ENCODE measurements at regions not wholly inside any gene's neighbourhood (a gene's known extent, or its start where the extent isn't known, plus 50 kb on each side); places are given as distances from the start of the nearest gene placed in this dataset.

- DNase-seq (ENCODE audit: low read depth) = no peak
These were observed 2012.5 kb upstream of the LRRTM1 start for GRCh38 chr2:82317012-82317411.

- DNase-seq (ENCODE audit: low read depth) = no peak
These were observed 2012.0 kb upstream of the LRRTM1 start for GRCh38 chr2:82316586-82316985.

GRCh38 chr2:82314836-82315472 is 2010.4 kb upstream of the LRRTM1 start:
- no peak for DNase-seq (ENCODE audit: low read depth)

- DNase-seq (ENCODE audit: low read depth) = no peak
These were observed 2003.0 kb upstream of the LRRTM1 start for GRCh38 chr2:82307511-82307910.

- DNase-seq (ENCODE audit: low read depth) = no peak
These were observed 1997.0 kb upstream of the LRRTM1 start for GRCh38 chr2:82301506-82301905.

GRCh38 chr2:82289446-82289845 is 1984.9 kb upstream of the LRRTM1 start:
- DNase-seq (ENCODE audit: low read depth) = no peak

- DNase-seq (ENCODE audit: low read depth) = no peak
These were observed 1978.5 kb upstream of the LRRTM1 start for GRCh38 chr2:82283075-82283474.

GRCh38 chr2:82282111-82282882 is 1977.7 kb upstream of the LRRTM1 start:
- no peak for DNase-seq (ENCODE audit: low read depth)

GRCh38 chr2:82279367-82279766 is 1974.8 kb upstream of the LRRTM1 start:
- DNase-seq (ENCODE audit: low read depth) = no peak

- no peak for DNase-seq (ENCODE audit: low read depth)
These were observed 1973.9 kb upstream of the LRRTM1 start for GRCh38 chr2:82278416-82278815.

- no peak for DNase-seq (ENCODE audit: low read depth)
These were observed 1971.0 kb upstream of the LRRTM1 start for GRCh38 chr2:82275599-82275998.

GRCh38 chr2:82268446-82268845 is 1963.9 kb upstream of the LRRTM1 start:
- DNase-seq (ENCODE audit: low read depth) = no peak

- no peak for DNase-seq (ENCODE audit: low read depth)
These were observed 1956.0 kb upstream of the LRRTM1 start for GRCh38 chr2:82260521-82260920.

- DNase-seq (ENCODE audit: low read depth) = no peak
These were observed 1955.0 kb upstream of the LRRTM1 start for GRCh38 chr2:82259551-82259950.

GRCh38 chr2:82257796-82258555 is 1953.4 kb upstream of the LRRTM1 start:
- no peak for DNase-seq (ENCODE audit: low read depth)

- DNase-seq (ENCODE audit: low read depth) = no peak
These were observed 1952.6 kb upstream of the LRRTM1 start for GRCh38 chr2:82256983-82257632.

- DNase-seq (ENCODE audit: low read depth) = no peak
These were observed 1951.7 kb upstream of the LRRTM1 start for GRCh38 chr2:82256288-82256687.

GRCh38 chr2:82254728-82255127 is 1950.2 kb upstream of the LRRTM1 start:
- no peak for DNase-seq (ENCODE audit: low read depth)

- no peak for DNase-seq (ENCODE audit: low read depth)
These were observed 1941.7 kb upstream of the LRRTM1 start for GRCh38 chr2:82246220-82246775.

GRCh38 chr2:82239176-82239575 is 1934.6 kb upstream of the LRRTM1 start:
- no peak for DNase-seq (ENCODE audit: low read depth)

- no peak for DNase-seq (ENCODE audit: low read depth)
These were observed 1933.6 kb upstream of the LRRTM1 start for GRCh38 chr2:82237994-82238662.
